RPMI7951 (cell line): ENCODE measurements at regions not wholly inside any gene's neighbourhood (a gene's known extent, or its start where the extent isn't known, plus 50 kb on each side); places are given as distances from the start of the nearest gene placed in this dataset.
"Not testable (repeated sequence)": the region's sequence is repeated elsewhere in the genome, so short reads cannot be mapped to it uniquely, and the experiment has no call there.

Experiments used
- DNase-seq: peaks from one replicate; pipeline ENCODE4 v3.0.0-alpha.2; 2012; ENCODE audit warnings: low read depth

DNA sequence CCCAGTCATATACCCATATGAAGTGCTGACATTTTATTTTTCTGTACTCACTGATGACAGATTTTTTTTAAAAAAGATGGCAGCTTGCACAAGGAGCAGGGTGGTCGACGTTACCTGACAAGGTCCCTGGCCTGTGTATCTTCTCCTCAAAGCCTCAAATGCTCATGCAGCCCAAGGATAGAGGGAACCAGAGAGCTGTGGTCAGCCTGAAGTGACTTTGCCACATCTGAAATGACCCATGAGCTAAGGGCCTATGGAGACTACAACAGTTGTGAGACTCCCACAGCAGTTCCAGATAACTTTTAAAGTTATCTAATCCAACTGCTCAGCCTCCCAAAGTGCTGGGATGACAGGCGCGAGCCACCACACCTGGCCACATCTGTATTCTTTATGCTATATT is 131.1 kb downstream of the GLUL start:
- DNase-seq = no peak

DNA sequence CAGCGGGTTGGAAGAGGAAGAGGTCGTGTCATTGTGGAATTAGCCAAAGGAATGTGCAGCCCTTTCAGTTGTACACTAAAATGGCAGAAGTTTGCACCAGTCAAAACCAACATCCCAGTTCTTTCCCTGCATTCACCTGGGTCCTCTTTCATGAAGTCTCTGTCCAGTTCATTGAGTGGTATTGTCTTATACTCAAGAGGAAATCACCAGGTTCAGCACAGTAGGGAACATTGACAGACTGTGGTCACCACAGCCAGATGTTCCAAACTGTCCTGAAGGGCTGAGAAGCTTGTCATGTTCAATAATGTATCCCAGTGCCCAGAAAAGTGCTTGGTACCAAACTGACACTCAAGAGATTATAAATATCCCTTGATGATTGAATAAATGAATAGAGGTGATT is 131.6 kb downstream of the GLUL start:
- no peak for DNase-seq

DNA sequence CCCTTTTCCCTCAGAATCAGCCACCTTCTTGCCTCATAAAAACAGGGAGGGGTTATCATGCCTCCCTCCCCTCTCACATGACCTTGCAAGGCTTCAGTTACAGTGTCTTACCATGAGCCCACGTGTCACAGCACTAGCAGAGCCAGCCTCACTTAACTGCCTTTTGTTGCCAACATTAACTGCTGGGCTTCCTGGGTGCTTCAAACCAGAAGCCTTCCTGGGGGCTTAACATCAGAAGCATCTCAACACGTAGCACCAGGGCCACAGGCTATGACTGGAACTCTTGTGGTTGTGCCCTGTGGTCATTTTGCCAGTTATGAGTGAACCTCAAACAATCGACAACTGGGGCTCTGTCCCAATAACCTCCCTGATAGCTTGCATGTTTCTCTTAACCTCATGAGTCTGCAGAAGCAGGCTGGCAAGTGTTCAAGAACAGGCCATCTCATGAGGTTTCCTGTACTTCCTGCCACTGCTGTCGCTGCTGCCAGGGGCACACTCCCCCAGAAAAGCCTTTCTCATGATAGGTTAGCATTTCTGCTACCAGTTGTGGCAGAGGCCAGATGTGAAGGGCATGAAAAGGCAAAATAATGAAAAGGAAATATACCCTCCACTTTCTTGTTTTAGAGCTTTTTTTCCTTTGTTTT is 132.2 kb downstream of the GLUL start:
- peak; percentile 95 for DNase-seq

DNA sequence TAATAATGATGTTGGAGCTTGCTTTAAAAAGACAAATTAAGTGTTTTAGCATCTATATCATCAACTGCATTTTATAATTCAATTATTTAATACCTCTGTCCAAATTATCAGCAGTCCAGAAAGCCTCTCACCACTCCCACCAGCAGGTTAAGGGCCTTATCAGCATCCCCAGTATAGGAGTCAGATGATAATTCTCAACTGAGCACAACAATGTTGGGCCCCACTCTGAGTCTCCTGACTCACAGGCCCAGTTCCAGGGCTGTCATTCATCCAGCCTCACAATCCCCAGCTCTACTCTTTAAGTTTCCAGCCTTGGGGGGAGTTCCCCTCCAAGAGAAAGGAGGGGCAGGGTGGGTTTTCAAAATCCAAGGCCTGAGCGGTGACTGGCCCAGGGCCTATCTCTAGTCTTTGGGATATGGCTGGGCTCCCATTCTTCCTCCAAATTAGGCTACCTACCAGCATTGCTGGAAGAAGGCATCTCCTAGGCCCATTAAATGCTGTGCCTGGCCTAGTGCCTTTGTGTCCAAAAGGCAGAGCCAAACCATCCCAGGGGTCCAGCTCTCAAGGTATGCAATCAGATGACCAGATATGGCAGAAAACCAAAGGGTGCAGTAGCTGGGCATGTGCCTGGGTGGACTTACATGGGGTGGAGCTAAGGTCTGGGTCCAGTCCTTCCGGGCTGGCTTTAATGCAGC is 134.1 kb downstream of the GLUL start:
- DNase-seq = no peak

DNA sequence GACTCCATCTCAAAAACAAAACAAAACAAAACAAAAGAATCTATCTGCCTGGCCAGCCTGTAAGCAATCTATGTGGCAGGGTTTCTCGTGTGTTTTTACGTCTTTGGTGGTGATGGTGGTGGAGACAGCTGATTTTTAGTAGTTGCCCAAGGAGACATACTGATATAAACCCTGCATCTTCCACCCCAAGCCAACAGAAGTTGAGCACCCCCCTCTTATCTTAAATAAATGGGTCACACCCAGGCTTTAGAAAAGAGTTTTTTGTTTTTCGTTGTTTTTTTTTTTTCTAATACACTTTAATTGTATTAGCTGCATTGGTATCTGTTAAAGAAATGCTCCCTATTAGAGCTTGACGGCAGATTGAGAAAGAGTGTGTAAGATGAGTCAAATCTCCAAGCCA is 134.7 kb downstream of the GLUL start:
- DNase-seq = no peak

DNA sequence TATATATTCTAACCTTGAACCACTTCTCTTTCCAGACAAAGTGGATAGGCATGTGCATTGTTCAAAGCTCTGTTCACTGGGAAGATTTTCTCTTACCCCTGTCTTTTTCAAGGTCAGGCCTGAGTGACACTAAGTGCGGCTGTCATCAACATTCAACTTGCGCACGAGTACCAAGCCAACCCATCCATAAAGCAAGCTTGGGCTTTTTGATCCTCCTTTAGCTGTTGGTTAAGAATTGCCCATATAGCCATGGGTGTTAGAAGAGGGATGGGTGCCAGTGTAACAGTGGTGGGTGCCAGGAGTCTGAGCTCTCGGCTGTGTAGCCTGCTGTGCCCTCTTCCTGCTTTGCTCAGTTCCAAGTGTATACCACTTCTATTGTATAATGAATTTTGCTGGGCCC is 136.1 kb downstream of the GLUL start:
- DNase-seq = no peak

DNA sequence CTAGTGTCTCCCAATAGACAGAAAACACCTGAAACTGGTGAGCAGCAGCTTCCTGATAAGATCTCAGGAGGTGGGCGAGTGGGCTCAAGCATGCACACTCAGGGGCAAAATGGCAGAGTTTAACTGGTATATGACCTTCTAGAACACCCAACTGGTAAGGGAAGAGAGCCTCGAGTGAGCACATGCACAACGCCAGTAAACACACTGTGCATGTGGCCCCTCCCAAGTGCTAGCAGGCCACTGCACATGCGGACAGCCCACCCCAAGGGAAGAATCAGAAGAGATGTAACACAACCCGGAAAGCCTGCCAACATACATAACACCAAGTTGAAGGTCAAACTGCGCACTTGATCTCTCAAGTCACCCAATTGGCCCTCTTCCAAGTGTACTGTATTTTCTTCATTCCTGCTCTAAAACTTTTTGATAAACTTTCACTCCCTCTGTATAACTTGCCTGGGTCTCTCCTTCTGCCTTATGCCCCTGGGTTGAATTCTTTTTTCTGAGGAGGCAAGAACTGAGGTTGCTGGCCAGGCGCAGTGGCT is 138.2 kb downstream of the GLUL start:
- DNase-seq = no peak

DNA sequence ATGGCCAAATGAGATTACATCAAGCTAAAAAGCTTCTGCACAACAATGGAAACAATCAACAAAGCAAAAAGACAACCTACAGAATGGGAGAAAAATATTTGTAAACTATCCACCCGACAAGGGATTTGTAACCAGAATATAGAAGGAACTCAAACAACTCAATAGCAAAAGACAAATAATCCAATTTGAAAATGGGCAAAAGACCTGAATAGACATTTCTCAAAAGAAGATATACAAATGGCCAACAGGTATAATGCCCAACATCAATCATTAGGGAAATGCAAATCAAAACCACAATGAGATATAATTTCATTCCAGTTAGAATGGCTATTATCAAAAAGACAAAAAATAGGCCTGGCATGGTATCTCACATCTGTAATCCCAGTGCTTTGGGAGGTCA is 140.0 kb downstream of the GLUL start:
- DNase-seq = no peak

DNA sequence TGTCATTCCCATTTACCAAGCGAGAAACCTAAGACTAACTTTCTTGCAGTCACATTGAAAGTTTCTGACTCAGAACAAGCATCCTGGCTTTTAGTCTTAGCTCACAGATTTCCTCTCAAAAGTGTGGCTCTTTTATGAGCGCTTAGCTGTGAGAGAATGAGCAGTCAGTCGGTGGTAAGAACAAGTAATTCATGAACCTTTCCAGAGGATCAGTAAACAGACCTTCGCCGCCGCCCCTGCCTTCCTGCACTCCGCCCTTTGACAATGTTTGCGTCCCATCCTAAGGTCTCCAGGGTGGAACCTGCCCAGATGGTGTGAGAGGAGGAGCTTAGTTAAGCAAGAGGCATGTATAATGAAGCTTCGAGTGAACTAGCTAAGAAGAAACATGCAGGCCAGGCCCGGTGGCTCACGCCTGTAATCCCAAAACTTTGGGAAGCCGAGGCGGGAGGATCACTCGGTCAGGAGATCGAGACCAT is 142.4 kb downstream of the GLUL start:
- no peak for DNase-seq

DNA sequence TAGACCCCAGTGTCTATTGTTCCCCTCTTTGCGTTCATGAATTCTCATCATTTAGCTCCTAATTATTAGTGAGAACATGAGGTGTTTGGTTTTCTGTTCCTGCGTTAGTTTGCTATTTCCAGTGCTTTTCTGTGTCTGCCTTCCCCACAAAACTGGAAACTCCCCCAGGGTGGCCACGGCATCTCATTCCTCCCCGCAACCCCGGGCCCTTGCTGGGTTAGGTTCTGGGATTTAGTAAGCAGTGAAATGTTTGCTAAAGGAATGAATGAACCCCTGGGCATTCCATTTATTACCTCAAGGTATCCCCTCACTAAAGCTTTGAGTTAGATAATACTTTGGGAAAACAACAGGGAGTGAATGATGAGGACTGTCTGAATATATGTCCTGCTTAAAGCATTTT is 142.9 kb downstream of the GLUL start:
- DNase-seq = no peak

DNA sequence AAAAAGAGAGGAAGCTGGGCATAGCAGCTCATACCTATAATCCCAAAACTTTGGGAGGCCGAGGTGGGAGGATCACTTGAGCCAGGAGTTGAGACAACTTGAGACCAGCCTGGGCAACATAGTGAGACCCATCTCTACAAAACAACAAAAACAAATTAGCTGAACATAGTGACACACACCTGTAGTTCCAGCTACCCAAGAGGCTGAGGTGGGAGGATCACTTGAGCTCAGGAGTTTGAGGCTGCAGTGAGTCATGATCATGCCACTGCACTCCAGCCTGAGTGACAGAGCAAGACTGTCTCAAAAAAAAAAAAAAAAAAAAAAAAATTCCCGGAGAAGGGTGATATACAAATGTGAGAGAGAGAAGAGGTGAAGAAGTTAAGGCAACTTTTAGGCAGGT is 143.8 kb downstream of the GLUL start:
- DNase-seq = not testable (repeated sequence)

DNA sequence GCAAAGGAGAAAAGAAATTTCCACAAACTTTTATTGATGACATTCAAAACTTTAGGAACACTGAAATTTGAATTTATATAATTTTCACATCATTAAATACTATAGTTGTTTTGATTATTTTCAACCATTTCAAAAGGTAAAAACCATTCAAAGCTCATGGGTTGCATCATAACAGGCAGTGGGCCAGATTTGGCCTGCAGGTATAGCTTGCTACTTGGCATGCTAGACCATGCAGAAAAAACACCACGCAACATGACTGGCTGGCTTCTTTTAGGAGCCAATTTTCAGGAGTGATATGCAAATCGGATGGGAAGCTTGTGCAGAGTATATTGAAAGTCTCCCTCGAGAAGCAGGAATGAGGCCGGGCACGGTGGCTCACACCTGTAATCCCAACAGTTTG is 144.8 kb downstream of the GLUL start:
- no peak for DNase-seq

DNA sequence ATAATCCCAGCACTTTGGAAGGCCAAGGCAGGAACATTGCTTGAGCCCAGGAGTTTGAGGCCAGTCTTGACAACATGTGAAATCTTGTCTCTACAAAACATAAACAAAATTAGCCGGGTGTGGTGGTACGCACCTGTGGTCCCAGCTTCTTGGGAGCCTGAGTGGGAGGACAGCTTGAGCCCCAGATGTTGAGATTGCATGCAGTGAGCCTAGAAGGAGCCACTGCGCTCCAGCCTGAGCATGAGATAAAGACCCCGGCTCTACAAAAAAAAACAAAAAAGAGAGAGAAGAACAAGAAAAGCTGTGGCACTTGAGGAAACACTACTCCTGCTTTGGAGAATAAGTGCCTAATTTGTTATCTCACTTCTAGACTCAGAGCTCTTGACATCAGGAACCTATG is 146.6 kb downstream of the GLUL start:
- no peak for DNase-seq

DNA sequence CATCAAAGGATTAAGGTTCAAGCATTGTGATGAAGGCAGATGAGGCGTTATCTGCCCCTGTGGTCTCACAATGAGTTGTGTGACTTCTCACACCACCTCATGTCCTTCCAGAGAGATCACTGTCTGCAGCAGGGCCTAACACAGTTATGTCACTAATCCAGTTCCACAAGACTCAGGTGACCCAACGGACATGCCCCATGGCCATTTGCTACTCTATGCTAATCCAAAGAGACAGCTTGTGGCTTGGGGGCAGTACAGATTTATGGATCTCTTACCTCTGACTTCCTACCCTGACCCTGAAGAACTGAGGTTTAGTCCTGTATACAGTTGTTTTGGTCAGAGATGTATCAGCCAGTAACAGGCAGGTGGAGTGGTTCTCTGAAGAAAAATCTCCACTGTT is 147.1 kb downstream of the GLUL start:
- no peak for DNase-seq

DNA sequence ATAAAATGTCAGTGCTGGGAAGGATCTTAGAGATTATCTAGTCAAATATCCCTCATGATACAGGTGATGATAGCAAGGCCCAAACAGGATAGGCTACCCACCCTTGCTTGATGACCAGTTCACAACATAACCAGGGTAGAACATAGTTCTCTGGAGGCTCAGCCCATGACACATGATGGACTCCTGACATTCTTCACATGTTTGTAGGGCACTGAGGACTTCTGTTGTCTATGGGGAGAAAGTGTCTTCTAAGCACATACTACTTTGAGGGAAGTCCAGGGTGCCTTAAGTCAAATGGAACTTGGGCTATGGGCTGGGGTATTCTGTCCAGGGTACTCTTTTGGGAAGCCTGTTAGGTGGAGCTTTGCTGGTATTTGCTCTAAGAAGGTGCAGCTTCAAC is 148.9 kb downstream of the GLUL start:
- no peak for DNase-seq

DNA sequence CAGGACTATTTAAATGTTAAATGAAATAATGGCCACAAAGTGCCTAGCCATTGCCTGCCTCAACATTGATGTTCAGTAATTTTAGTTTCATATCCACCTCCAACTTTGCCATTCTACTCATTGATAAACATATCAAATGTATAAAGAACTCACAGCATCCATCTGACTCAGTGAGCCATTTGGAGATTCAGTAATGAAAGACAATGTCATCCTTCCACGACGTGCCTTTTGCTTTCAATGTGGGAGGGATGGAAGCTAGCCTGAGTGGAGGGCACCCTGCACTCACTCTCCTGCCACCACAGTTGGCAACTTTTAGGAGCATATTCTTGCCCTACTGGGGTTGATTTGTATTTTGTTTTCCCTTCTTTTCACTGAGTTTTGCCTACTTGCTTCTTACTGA is 151.5 kb downstream of the GLUL start:
- DNase-seq = no peak

DNA sequence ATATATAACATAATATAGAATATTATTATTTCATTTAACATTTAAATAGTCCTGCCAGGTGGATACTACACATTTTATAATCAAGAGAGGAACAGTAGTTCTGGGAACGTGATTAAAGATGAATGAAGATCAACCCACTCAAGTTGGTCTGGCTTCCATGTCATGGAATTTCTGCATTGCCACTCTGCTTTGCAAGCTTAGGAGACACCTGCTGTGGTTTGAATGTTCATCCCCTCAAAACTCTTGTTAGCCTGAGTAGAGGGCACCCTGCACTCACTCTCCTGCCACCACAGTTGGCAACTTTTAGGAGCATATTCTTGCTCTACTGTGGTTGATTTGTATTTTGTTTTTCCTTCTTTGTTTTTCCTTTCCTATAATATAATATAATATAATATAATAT is 153.2 kb downstream of the GLUL start:
- DNase-seq = no peak

DNA sequence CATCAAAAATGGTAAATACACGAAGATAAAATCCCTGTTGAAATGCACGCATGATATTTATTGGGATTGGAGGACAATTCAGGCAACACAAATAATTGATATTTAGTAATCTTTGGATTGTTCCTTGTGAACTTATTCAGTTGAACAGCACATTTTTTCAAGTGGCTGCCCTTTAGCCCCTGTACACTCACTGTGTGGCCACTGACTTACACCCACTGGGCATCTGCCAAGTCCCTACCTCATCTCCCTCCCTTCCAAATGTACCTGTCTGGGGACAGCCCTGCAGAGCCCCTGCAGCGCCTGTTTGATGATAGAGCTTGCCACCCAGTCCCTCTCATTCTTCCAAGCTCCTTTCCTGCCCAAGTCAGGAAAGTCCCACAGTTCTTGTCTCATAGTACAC is 154.3 kb downstream of the GLUL start:
- DNase-seq = no peak

DNA sequence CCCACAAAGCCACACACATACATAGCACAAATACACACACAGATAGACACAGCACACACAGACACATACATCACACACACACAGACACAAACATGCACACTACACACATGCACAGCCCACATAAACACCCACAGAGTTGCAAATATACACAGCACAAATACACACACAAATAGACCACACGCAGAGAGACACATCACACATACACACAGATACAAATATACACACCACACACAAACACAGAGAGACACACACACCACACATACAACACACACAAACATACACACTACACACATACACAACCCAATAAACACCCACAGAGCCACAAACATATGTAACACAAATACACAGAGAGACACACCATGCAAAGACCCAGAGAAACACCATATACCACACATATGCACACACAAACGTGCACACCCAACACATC is 154.9 kb downstream of the GLUL start:
- no peak for DNase-seq

DNA sequence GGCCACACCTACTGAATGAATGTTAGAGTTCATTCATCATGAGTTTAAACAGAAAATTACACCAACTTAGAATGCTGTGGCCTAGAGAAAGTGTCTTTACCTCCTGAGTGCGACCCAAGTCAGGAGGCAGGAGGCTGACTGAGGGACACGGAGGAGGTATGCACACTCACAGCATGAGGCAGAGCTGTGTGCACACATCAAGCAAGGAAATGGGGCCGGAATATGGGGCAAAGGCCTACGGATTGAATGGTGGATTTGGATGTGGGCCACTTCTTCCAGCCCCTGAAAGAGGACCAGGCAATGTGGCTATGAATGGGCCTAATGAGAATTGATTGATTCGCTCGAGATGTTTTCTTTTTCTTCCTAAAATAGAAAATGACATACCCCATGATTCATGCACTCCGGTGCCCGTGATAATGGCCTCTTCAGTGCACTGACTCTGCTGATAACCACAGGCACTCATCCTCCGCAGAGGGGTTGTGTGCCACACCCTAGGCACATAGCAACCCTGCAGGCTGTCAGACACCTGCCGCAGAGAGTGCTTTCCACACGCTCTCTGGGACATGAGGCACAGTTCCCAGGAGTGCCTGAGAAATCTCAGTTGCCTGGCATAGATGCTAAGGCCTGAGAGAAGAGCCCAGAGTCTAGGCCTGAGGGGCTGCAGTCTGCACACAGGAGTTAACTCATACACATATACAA is 155.5 kb downstream of the GLUL start:
- DNase-seq = peak; percentile 84

DNA sequence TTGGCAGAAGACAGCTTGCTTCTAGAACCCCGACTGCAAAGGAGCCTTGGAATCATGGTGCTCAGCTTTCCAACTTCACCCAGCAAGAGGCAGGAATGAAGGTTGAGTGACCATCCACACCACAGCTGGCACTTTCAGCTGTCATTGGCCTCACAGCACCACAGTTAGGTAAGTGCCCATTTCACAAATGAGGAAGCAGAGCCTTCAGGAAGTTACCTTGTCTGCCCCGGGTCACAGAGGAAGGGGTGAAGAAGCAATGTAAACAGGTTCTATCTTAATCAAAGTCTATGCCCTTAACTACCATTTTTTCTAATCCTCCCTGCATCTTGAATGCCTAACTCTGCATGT is 156.0 kb downstream of the GLUL start:
- no peak for DNase-seq

DNA sequence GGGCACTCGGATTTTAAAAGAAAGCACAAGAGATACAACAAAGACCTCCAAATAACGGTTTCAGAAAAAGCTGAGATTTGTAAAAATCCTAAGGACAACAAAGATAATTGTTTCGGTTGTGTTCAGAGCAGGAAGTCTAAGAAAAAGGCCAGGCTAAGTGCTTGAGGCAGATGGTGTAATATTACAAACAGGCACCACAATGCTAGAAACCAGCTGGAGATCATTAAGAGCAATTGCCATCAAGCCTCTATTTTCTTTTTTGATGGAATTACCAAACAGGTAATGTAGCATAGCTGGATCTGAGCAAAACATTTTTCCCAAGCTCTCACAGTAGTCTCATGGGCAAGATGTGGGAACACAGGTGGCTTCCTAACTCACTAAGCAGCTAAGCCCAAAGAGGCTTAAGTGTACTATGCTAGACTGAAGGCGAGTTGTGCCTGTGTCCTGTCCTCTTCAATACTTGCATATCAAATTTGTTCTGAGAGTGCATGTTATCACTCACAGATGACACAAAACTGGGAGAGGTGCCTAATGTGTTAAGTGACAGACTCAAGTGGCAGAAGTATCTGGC is 161.6 kb downstream of the GLUL start:
- DNase-seq = peak; percentile 63

DNA sequence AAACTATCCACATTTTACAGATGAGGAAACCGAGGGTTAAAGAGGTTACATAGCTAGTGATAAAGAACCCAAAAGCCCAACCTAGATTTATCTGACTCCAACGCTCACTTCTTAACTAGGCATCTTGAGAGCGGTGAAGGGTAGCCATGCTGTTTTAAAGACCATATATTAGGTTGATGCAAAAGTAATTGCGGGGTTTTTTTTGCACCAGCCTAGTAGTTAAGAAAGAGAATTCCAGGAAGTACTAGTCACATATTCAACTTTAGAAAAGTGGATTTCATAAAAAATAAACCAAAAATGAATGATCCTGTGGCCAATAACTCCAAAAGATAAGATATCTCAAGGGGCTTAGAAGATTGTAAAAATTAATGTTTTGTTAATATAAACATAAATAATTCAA is 162.1 kb downstream of the GLUL start:
- no peak for DNase-seq
